WI38 (cell line): ENCODE measurements at regions not wholly inside any gene's neighbourhood (a gene's known extent, or its start where the extent isn't known, plus 50 kb on each side); places are given as distances from the start of the nearest gene placed in this dataset.
"Not testable (repeated sequence)": the region's sequence is repeated elsewhere in the genome, so short reads cannot be mapped to it uniquely, and the experiment has no call there.

Experiments used
- H3K4me3 ChIP-seq: 2 replicates; pipeline ENCODE4 v1.5.1; 2011; ENCODE audit warnings: low read depth, mild to moderate bottlenecking, control low read depth, low read length
- CTCF ChIP-seq: IDR thresholded peaks from 2 replicates; pipeline ENCODE4 v1.5.1; 2012; ENCODE audit warnings: low read depth, mild to moderate bottlenecking, control low read depth, low read length

GRCh38 chr6:12356983-12357972 lies 67.1 kb downstream of the EDN1 start:
- TF ChIP-seq CTCF, result no peak
- H3K4me3 ChIP-seq, result no peak overlapping the region

GRCh38 chr6:12359036-12359435 lies 68.9 kb downstream of the EDN1 start:
- TF ChIP-seq CTCF, result no peak
- H3K4me3 ChIP-seq, result no peak overlapping the region

GRCh38 chr6:12361042-12361765 lies 71.0 kb downstream of the EDN1 start:
- H3K4me3 ChIP-seq, result no peak overlapping the region
- TF ChIP-seq CTCF, result no peak

GRCh38 chr6:12363277-12363650 lies 73.1 kb downstream of the EDN1 start:
- H3K4me3 ChIP-seq, result not testable (repeated sequence)

- H3K4me3 ChIP-seq, result no peak overlapping the region
These were observed 73.7 kb downstream of the EDN1 start for GRCh38 chr6:12363651-12364381.

GRCh38 chr6:12364621-12365020 lies 74.5 kb downstream of the EDN1 start:
- H3K4me3 ChIP-seq, result no peak overlapping the region
- TF ChIP-seq CTCF, result no peak

More at GRCh38 chr6:12363651-12364381, 73.7 kb downstream of the EDN1 start:
- TF ChIP-seq CTCF, result no peak

- no peak overlapping the region for H3K4me3 ChIP-seq
- TF ChIP-seq CTCF, result no peak
These were observed 76.6 kb downstream of the EDN1 start for GRCh38 chr6:12366731-12367130.
